Stimulated activated CD8-positive, alpha-beta memory T cell treated with anti-CD3 and anti-CD28 coated beads, Interleukin-15, amount 100 ng/mL, for 4 hours (primary cell): ENCODE measurements at regions not wholly inside any gene's neighbourhood (a gene's known extent, or its start where the extent isn't known, plus 50 kb on each side); places are given as distances from the start of the nearest gene placed in this dataset.

Source experiments
- DNase-seq, 2 donors: peaks; one replicate each; pipeline ENCODE4 v3.0.0-alpha.2; 2020; ENCODE audit warnings: low read depth in 2 of 2

DNA sequence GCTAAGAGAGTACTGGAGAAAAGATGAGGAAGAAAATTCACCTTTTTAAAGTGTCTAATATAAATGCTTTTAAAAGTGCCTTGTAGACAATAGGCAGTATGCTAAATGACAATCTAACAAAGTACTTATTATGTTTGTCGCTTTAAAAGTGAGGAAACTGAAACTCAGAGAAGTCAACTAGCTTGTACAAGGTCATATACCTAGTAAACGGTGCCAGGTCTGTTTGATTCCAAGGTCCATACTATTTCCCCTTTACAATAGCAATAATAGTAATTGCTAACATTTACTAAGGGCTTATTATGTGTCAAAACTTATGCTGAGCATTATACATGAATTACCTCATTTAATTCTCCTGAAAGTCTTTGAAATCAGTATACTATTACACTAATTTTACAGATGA lies 328.6 kb upstream of the SLC24A2 start:
- DNase-seq: no peak

DNA sequence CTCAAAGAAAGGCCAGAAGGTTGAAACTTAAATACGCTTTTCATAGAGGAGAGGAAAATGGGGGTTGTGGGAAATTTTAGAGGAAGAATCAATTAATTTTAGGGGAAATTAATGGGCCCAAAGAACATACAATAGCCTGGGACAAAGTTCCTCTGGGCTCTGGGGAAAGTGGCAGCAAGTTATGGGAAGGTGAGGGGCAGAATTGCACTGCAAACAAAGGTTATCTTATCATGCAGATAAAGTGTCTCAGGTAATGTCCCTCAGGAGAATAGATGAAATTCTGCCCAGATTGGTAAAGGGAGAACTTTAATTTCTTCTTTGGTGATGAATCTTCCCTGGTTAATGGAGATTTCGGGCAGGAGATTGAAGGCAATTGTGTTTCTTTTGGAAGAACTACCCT lies 326.1 kb upstream of the SLC24A2 start:
- no peak for DNase-seq

DNA sequence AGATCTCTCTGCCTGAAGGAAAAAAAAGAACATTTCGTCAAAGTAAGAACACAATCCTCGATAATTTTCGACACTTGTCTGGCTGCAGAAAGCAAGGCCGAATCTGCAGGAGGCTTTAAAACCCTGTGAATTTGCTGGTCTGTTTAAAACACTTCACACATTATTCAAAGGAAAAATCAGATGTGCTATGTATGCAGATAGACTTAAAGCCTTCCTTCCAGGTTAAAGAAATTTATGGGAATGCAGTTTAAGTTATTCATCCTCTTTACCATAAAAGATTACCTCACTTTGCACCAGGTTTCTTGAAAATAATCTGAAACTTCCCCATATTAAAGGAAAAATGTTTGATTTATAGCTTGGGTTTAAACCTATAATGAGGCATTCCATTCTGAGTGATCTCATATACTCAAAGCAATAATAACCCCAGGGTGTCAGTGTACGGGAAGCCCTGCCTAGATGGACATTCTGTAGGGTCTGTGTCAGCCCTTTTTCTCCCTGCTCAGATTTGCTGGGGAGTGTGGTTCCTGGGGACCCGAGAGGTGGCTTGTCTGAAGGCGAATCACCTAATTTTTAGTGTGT lies 323.5 kb upstream of the SLC24A2 start:
- DNase-seq: no peak

DNA sequence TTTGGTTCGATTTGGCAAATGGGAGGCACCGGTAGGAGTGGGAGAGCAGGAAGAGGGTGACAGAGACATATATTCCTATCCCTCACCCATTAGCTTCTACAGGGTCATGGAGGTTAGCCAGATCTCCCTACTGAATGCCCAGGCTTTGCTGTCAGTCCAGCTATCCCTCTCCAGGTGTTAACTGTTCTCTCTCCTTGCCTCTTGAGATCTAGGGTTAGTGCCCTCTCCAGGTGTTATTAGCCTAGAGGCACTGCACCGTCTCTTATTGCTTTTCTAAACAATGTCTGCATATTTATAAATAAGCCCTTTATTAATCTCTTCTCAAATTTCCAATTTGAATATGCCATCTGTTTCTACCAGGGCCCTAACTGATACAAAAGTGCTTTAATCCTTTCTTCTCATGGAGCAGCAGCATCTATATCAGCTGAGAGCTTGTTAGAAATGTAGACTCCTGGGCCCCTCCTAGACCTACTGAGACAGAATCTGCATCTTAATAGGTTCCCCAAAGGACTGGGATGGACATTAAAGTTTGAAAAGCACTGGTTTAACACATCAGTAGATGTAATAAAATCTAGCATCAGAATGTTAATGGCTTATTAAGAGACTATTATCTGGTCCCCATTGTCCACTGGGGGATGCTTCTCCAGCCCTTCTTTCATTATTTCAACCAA lies 322.5 kb upstream of the SLC24A2 start:
- DNase-seq: no peak

- DNase-seq: no peak
Observed at GRCh38 chr9:20095430-20096092, 306.7 kb upstream of the SLC24A2 start.

- DNase-seq: no peak
Observed at GRCh38 chr9:20092561-20092960, 303.7 kb upstream of the SLC24A2 start.

GRCh38 chr9:20087481-20087880 lies 298.6 kb upstream of the SLC24A2 start:
- DNase-seq: no peak

GRCh38 chr9:20085842-20086241 lies 297.0 kb upstream of the SLC24A2 start:
- DNase-seq: no peak

DNA sequence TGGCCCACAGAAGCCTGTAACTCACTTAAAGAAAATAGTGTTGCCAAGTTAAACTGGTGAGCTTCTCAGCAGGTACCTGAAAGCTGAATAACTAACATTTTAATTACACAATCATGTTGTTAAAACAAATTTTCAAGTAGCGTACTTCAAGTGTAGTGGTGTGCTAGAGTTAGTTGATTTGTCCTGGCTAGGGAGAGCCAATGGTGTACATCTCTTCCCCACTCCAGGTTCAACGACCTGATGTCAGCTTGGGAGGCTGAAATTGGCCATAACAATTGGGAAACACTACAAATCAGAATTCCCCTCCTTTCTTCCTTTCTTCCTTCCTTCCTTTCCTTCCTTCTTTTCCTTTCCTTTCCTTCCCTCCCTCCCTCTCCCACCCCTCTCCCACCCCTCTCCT lies 295.3 kb upstream of the SLC24A2 start:
- no peak for DNase-seq

- no peak for DNase-seq
Observed at GRCh38 chr9:20083390-20083789, 294.6 kb upstream of the SLC24A2 start.

GRCh38 chr9:20082831-20083230 lies 294.0 kb upstream of the SLC24A2 start:
- no peak for DNase-seq

GRCh38 chr9:20082406-20082805 lies 293.6 kb upstream of the SLC24A2 start:
- no peak for DNase-seq

DNA sequence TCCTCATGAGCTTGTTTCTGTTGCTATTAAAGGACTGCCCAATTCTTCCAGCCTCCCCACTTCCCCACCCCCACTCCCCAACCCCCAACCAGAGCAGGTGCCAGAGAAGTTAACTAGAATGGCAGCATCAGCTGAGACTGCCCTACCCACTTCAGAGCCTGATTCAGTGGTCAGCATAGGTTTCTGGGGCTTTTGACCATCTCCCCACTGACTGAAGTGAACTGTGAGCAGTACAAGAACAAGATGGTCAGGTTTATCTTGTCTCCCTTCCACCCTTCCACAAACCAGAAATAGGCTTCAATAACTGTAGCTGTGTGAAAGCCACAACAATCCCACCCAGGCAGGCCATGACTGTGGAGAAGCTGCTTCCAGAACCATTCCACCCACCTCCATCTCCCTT lies 289.4 kb upstream of the SLC24A2 start:
- no peak for DNase-seq

GRCh38 chr9:20074291-20074690 lies 285.5 kb upstream of the SLC24A2 start:
- DNase-seq: no peak

DNA sequence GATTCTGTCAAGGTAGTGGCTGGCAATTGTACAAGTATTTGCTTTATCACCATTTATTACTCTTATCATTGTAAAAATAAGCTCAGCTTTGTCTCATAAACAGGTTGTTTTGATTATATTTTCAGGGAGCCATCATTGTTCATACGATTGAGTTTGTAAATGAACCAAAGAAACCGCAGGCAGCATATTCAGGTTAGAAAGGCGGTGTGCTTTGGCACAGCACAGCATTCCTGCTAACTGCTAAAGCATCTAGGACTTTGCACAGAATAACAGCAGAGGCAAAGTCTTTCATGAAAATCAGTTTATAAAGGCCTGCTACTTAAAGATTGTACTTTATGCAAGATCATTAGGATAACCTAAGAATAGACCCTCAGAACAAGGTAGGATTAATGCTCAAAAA lies 281.5 kb upstream of the SLC24A2 start:
- no peak for DNase-seq

GRCh38 chr9:20065796-20066700 lies 277.2 kb upstream of the SLC24A2 start:
- DNase-seq: no peak

DNA sequence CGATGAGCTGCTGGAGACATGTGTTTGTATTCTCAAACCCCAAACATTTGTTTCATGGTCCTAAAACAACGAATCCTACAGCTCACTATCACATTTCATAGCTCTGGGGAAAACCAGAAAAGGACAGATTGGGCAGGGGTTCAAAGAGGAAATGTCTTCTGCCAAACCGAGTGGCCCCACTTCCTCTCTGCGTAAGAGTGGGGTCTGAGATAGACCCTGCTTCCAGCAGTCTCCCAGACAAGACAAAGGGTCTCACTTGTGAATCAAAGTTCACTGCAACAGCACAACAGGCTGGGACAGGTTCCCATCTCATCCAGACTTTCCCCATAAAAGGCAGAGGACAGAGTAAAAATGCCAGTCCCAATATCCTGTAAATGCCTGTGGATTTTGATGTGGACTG lies 276.2 kb upstream of the SLC24A2 start:
- DNase-seq: no peak

GRCh38 chr9:20054734-20055133 lies 265.9 kb upstream of the SLC24A2 start:
- no peak for DNase-seq

GRCh38 chr9:20048985-20049384 lies 260.1 kb upstream of the SLC24A2 start:
- DNase-seq: no peak

DNA sequence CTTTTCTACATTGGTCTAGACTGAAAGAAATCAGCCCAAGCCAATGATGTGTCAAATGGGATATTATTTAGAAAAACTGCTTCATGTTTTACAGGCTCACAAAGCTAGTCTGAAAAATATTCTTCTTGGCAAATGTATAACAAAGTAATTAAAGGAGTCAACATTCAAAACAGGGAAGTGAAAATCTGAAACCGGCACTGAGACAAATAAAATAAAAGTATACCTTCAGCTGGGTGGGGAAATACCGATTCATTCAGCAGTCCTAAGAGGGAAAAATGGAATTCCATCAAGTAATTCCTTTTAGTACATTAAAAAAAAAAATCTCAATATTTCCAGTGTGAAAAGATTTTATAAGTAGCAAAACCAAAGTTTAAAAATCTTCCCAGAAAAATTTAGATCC lies 259.6 kb upstream of the SLC24A2 start:
- DNase-seq: no peak

DNA sequence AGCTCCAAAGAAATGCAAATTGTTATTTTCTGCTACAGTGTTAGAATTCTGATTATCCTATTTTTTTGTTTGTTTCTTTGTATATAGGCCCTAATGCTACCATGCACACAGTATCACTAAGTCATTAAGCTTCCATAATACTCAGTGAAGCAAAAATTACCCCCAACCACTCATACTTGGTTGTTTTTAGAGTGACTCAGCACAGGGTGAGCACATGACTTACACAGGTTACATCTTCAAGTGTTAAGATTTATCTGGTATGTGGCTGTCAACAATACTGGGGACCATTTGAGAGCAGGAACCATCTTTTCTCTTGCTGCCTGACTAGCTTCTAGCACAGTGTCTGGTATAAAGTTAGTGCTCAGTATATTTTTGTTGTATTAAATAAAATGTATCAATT lies 255.8 kb upstream of the SLC24A2 start:
- no peak for DNase-seq

DNA sequence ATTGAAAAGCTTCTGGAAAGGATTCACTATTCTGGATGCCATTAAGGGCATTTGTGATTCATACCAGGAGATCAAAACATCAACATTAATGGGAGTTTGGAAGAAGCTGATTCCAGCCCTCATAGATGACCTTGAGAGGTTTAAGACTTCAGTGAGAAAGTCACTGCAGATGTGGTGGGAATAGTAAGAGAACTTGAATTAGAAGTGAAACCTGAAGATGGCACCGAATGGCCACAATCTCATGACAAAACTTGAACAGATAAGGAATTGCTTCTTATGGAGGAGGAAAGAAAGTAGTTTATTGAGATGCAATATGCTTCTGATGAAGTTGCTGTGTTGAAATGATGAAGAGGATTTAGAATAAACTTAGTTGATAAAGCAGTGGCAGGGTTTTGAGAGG lies 254.6 kb upstream of the SLC24A2 start:
- no peak for DNase-seq
